B cell (primary cell): ENCODE measurements at regions not wholly inside any gene's neighbourhood (a gene's known extent, or its start where the extent isn't known, plus 50 kb on each side); places are given as distances from the start of the nearest gene placed in this dataset.

Experiments
- ATAC-seq: fragments of 200-7000 bp; cut with Tn5 transposase; one replicate; pipeline ENCODE4 v1.10.0; 2021; ENCODE audit warnings: low read depth, mild to moderate bottlenecking, moderate number of reproducible peaks, moderate library complexity
- CTCF ChIA-PET: fragments of 350-600 bp; sonication (Branson Sonifier 250); formaldehyde crosslinking; loops from one replicate; lab custom pipeline; 2021; ENCODE audit warnings: antibody characterized with exemption, inconsistent platforms; lab: Charles Lee
- POLR2A ChIA-PET: fragments of 350-600 bp; sonication (Branson Sonifier 250); formaldehyde crosslinking; loops from one replicate; lab custom pipeline; 2021; ENCODE audit warnings: antibody characterized with exemption; lab: Charles Lee
- DNase-seq: peaks from one replicate; pipeline ENCODE4 v3.0.0; 2013
- H2AFZ ChIP-seq: 2 replicates; pipeline ENCODE4 v1.6.1; 2012; ENCODE audit warnings: mild to moderate bottlenecking, low read depth, low read length; ENCODE audit not compliant: insufficient read depth, poor library complexity, severe bottlenecking
- H3K27ac ChIP-seq, 2 donors: 1 replicate in 1 of 2; 2 replicates in 1 of 2; pipeline ENCODE4 v1.5.1; 2012 to 2013; ENCODE audit warnings: low read length in 2 of 2, mild to moderate bottlenecking in 2 of 2, moderate library complexity in 1 of 2
- H3K27me3 ChIP-seq, 4 experiments: fragments of 200-600 bp in 1 of 4; sonication (generic) in 1 of 4; replicated peaks in 1 of 4; 1 replicate in 2 of 4; 2 replicates in 2 of 4; pipeline versions ENCODE4 v1.6.1 to v1.7.0; 2013 to 2016; ENCODE audit warnings: low read length in 3 of 4, mild to moderate bottlenecking in 2 of 4, mixed read lengths in 1 of 4, moderate library complexity in 1 of 4; ENCODE audit not compliant: insufficient read depth in 4 of 4, control insufficient read depth in 3 of 4; ENCODE audit errors: control extremely low read depth in 1 of 4
- H3K36me3 ChIP-seq, 2 experiments: replicated peaks in 1 of 2; 1 replicate in 1 of 2; 2 replicates in 1 of 2; pipeline versions ENCODE4 v1.6.1 to v1.7.1; 2013; ENCODE audit warnings: low read length in 1 of 2; ENCODE audit not compliant: insufficient read depth in 2 of 2, control insufficient read depth in 1 of 2; ENCODE audit errors: control extremely low read depth in 1 of 2, extremely low read depth in 1 of 2
- H3K4me1 ChIP-seq, 2 donors: fragments of 200-600 bp in 1 of 2; sonication (generic) in 1 of 2; 1 replicate in 1 of 2; 2 replicates in 1 of 2; pipeline versions ENCODE4 v1.5.1 to v1.6.1; 2013 to 2017; ENCODE audit warnings: low read length in 2 of 2; ENCODE audit not compliant: control insufficient read depth in 2 of 2, insufficient read depth in 2 of 2
- H3K4me2 ChIP-seq: replicated peaks from 2 replicates; pipeline ENCODE3; 2012; ENCODE audit warnings: mild to moderate bottlenecking, low read depth, low read length; ENCODE audit not compliant: poor library complexity, severe bottlenecking
- H3K4me3 ChIP-seq, 5 experiments: fragments of 200-600 bp in 1 of 5; sonication (generic) in 1 of 5; 1 replicate in 3 of 5; 2 replicates in 2 of 5; pipeline versions ENCODE4 v1.5.1 to v1.7.0; 2011 to 2016; ENCODE audit warnings: low read length in 4 of 5, mild to moderate bottlenecking in 4 of 5, low read depth in 2 of 5, control low read depth in 1 of 5, moderate library complexity in 1 of 5; ENCODE audit not compliant: insufficient read depth in 1 of 5; ENCODE audit errors: control extremely low read depth in 1 of 5, extremely low read depth in 1 of 5
- H3K79me2 ChIP-seq: fragments of 200-600 bp; sonication (generic); one replicate; pipeline ENCODE4 v1.6.0; 2016; ENCODE audit warnings: low read length; ENCODE audit not compliant: control insufficient read depth, insufficient read depth
- H3K9ac ChIP-seq: fragments of 200-600 bp; sonication (generic); 2 replicates; pipeline ENCODE4 v1.6.1; 2017; ENCODE audit warnings: mild to moderate bottlenecking, low read length, moderate library complexity
- H3K9me3 ChIP-seq, 3 donors: one replicate each; pipeline versions ENCODE4 v1.6.1 to v1.7.1; 2013; ENCODE audit warnings: low read length in 2 of 3; ENCODE audit not compliant: control insufficient read depth in 2 of 3, insufficient read depth in 1 of 3; ENCODE audit errors: control extremely low read depth in 1 of 3
- H4K20me1 ChIP-seq: 2 replicates; pipeline ENCODE4 v1.6.0; 2012; ENCODE audit warnings: mild to moderate bottlenecking, low read length; ENCODE audit not compliant: insufficient read depth, control insufficient read depth, poor library complexity, severe bottlenecking
- H3K27ac Mint-ChIP-seq: one replicate; pipeline ENCODE4 v1.8.0; 2021; ENCODE audit warnings: mixed read lengths
- H3K27me3 Mint-ChIP-seq: one replicate; pipeline ENCODE4 v1.8.0; 2021; ENCODE audit warnings: mixed read lengths
- H3K4me1 Mint-ChIP-seq: one replicate; pipeline ENCODE4 v1.8.0; 2021; ENCODE audit warnings: mixed read lengths
- H3K4me3 Mint-ChIP-seq: one replicate; pipeline ENCODE4 v1.8.0; 2021; ENCODE audit warnings: mixed read lengths
- H3K9me3 Mint-ChIP-seq: one replicate; pipeline ENCODE4 v1.8.0; 2022; ENCODE audit warnings: mixed read lengths; ENCODE audit not compliant: insufficient read depth
- EZH2 ChIP-seq: IDR thresholded peaks from 2 replicates; pipeline ENCODE4 v1.6.1; 2012; ENCODE audit warnings: borderline replicate concordance, low read depth, mild to moderate bottlenecking, moderate library complexity, low read length; ENCODE audit not compliant: insufficient read depth, poor library complexity, severe bottlenecking
- WGBS: methylation state at CpG from one replicate; pipeline ENCODE4 v1.1.5; 2013; ENCODE audit warnings: missing lambda C conversion rate; ENCODE audit not compliant: insufficient coverage; 5-methylcytosine and 5-hydroxymethylcytosine counted together
- intact Hi-C: fragments of 100-400 bp; cut with micrococcal nuclease; formaldehyde crosslinking; loops from one replicate; pipeline ENCODE4 v1.10.0; 2022
- TF ChIP-seq, protein P1 (sequence below): fragments of 200-600 bp; IDR thresholded peaks from one replicate; pipeline ENCODE4 v1.8.0; 2022; ENCODE audit warnings: antibody characterized with exemption, mild to moderate bottlenecking

GRCh38 chr5:28810751-28811136, 1772.4 kb upstream of the CDH9 start:
- Histone ChIP-seq H3K4me3 (no peak overlapping the region), H2AFZ (no peak overlapping the region), H3K27me3 (no peaks in the 10 kb centered on the region), H3K9me3 (peaks cover 0 to 20% (median 0%) of the 10 kb centered on the region in 3 donors), H4K20me1 (no peaks in the 10 kb centered on the region), H3K27ac (no peak overlapping the region), H3K36me3 (no peaks in the 10 kb centered on the region), H3K79me2 (no peaks in the 10 kb centered on the region), H3K4me2 (no peak overlapping the region), H3K9ac (no peak overlapping the region), H3K4me1 (no peaks in the 10 kb centered on the region)
- POLR2A ChIA-PET: no interaction called here
- WGBS: 69% methylated on average over 2 of the region's 4 CpGs
- Mint-ChIP-seq H3K4me1 (no peaks in the 10 kb centered on the region), H3K4me3 (no peak overlapping the region), H3K9me3 (peaks cover 13% of the 10 kb centered on the region), H3K27me3 (no peaks in the 10 kb centered on the region), H3K27ac (no peak overlapping the region)
- CTCF ChIA-PET: no interaction called here
- no peak for ATAC-seq
- intact Hi-C loops: no loop called here
- TF ChIP-seq EZH2: no peak
- TF ChIP-seq, protein P1, sequence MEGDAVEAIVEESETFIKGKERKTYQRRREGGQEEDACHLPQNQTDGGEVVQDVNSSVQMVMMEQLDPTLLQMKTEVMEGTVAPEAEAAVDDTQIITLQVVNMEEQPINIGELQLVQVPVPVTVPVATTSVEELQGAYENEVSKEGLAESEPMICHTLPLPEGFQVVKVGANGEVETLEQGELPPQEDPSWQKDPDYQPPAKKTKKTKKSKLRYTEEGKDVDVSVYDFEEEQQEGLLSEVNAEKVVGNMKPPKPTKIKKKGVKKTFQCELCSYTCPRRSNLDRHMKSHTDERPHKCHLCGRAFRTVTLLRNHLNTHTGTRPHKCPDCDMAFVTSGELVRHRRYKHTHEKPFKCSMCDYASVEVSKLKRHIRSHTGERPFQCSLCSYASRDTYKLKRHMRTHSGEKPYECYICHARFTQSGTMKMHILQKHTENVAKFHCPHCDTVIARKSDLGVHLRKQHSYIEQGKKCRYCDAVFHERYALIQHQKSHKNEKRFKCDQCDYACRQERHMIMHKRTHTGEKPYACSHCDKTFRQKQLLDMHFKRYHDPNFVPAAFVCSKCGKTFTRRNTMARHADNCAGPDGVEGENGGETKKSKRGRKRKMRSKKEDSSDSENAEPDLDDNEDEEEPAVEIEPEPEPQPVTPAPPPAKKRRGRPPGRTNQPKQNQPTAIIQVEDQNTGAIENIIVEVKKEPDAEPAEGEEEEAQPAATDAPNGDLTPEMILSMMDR: no peak
- DNase-seq: no peak

- no peak overlapping the region for H3K4me2 ChIP-seq
- POLR2A ChIA-PET: no interaction called here
- CTCF ChIA-PET: no interaction called here
- no peak for TF ChIP-seq EZH2
- TF ChIP-seq, protein P1: no peak
- no peak overlapping the region for H3K4me3 ChIP-seq
- H3K27me3 ChIP-seq: no peaks in the 10 kb centered on the region
- H3K9me3 ChIP-seq: peaks cover 0 to 20% (median 0%) of the 10 kb centered on the region in 3 donors
- Mint-ChIP-seq H3K4me1 (no peaks in the 10 kb centered on the region), H3K9me3 (peaks cover 13% of the 10 kb centered on the region), H3K27ac (no peak overlapping the region), H3K27me3 (no peaks in the 10 kb centered on the region), H3K4me3 (no peak overlapping the region)
- H2AFZ ChIP-seq: no peak overlapping the region
- no peaks in the 10 kb centered on the region for H3K4me1 ChIP-seq
- DNase-seq (no peak), ATAC-seq (no peak)
- no peaks in the 10 kb centered on the region for H3K36me3 ChIP-seq
- H3K27ac ChIP-seq: no peak overlapping the region
- WGBS: 96% methylated on average over 51 of the region's 56 CpGs
- H3K79me2 ChIP-seq: no peaks in the 10 kb centered on the region
- no peaks in the 10 kb centered on the region for H4K20me1 ChIP-seq
- no peak overlapping the region for H3K9ac ChIP-seq
- intact Hi-C loops: no loop called here
These were observed 1771.7 kb upstream of the CDH9 start for GRCh38 chr5:28809811-28810750.
